H9 (cell line): ENCODE measurements at regions not wholly inside any gene's neighbourhood (a gene's known extent, or its start where the extent isn't known, plus 50 kb on each side); places are given as distances from the start of the nearest gene placed in this dataset.

ENCODE experiments used
- DNase-seq: peaks from one replicate; pipeline ENCODE4 v3.0.0-alpha.2; 2017
- H2AFZ ChIP-seq: one replicate; pipeline ENCODE4 v1.6.1; 2013; ENCODE audit warnings: mild to moderate bottlenecking, low read length, control low read depth, moderate library complexity
- H2AK5ac ChIP-seq: 2 replicates; pipeline ENCODE4 v1.6.1; 2013; ENCODE audit warnings: low read length, control low read depth, mixed read lengths; ENCODE audit not compliant: insufficient read length
- H2BK120ac ChIP-seq: one replicate; pipeline ENCODE4 v1.6.1; 2013; ENCODE audit warnings: low read depth, mild to moderate bottlenecking, low read length, control low read depth, inconsistent platforms; ENCODE audit not compliant: poor library complexity, severe bottlenecking
- H2BK12ac ChIP-seq: 2 replicates; pipeline ENCODE4 v1.6.1; 2013; ENCODE audit warnings: low read length, control low read depth, mixed read lengths, low read depth; ENCODE audit not compliant: insufficient read length
- H2BK15ac ChIP-seq: 2 replicates; pipeline ENCODE4 v1.6.1; 2013; ENCODE audit warnings: low read depth, low read length, control low read depth
- H2BK20ac ChIP-seq: one replicate; pipeline ENCODE4 v1.6.1; 2013; ENCODE audit warnings: low read depth, mild to moderate bottlenecking, low read length, control low read depth, inconsistent platforms; ENCODE audit not compliant: poor library complexity, severe bottlenecking
- H2BK5ac ChIP-seq: 2 replicates; pipeline ENCODE4 v1.6.1; 2013; ENCODE audit warnings: low read length, control low read depth, mixed read lengths; ENCODE audit not compliant: insufficient read length
- H3K14ac ChIP-seq: 2 replicates; pipeline ENCODE4 v1.6.1; 2013; ENCODE audit warnings: low read length, control low read depth; ENCODE audit not compliant: insufficient read depth
- H3K18ac ChIP-seq: 2 replicates; pipeline ENCODE4 v1.6.1; 2013; ENCODE audit warnings: low read depth, mild to moderate bottlenecking, mixed read lengths, low read length, control low read depth; ENCODE audit not compliant: insufficient read length
- H3K23ac ChIP-seq: 2 replicates; pipeline ENCODE4 v1.6.1; 2013; ENCODE audit warnings: low read length, control low read depth, mixed read lengths, low read depth; ENCODE audit not compliant: insufficient read length
- H3K23me2 ChIP-seq: 2 replicates; pipeline ENCODE4 v1.6.1; 2013; ENCODE audit warnings: low read depth, mild to moderate bottlenecking, mixed read lengths, low read length, control low read depth; ENCODE audit not compliant: insufficient read length, poor library complexity, severe bottlenecking
- H3K27ac ChIP-seq: 2 replicates; pipeline ENCODE4 v1.5.1; 2013; ENCODE audit warnings: low read length, control low read depth, mixed read lengths, low read depth; ENCODE audit not compliant: insufficient read length
- H3K27me3 ChIP-seq: 2 replicates; pipeline ENCODE4 v1.6.1; 2013; ENCODE audit warnings: low read length, control low read depth, inconsistent platforms; ENCODE audit not compliant: insufficient read depth
- H3K4ac ChIP-seq: 2 replicates; pipeline ENCODE4 v1.6.1; 2013; ENCODE audit warnings: low read depth, mild to moderate bottlenecking, control low read depth, inconsistent platforms, low read length, moderate library complexity
- H3K4me1 ChIP-seq: 2 replicates; pipeline ENCODE4 v1.6.1; 2013; ENCODE audit warnings: low read length, control low read depth, inconsistent platforms; ENCODE audit not compliant: insufficient read depth
- H3K4me2 ChIP-seq: 2 replicates; pipeline ENCODE4 v1.6.1; 2013; ENCODE audit warnings: low read length, control low read depth, mixed read lengths; ENCODE audit not compliant: insufficient read length, insufficient read depth
- H3K56ac ChIP-seq: 2 replicates; pipeline ENCODE4 v1.6.1; 2013; ENCODE audit warnings: low read depth, mild to moderate bottlenecking, mixed read lengths, low read length, control low read depth; ENCODE audit not compliant: insufficient read length
- H3K79me1 ChIP-seq: 2 replicates; pipeline ENCODE4 v1.6.1; 2013; ENCODE audit warnings: low read depth, mild to moderate bottlenecking, moderate library complexity, low read length, control low read depth, inconsistent platforms; ENCODE audit not compliant: insufficient read depth, poor library complexity, severe bottlenecking
- H3K79me2 ChIP-seq: 2 replicates; pipeline ENCODE4 v1.6.1; 2013; ENCODE audit warnings: low read length, control low read depth, inconsistent platforms; ENCODE audit not compliant: insufficient read depth
- H3K9ac ChIP-seq: 2 replicates; pipeline ENCODE4 v1.6.1; 2013; ENCODE audit warnings: low read length, control low read depth, mixed read lengths; ENCODE audit not compliant: insufficient read length; ENCODE audit errors: extremely low read depth
- H3K9me3 ChIP-seq: one replicate; pipeline ENCODE4 v1.6.1; 2013; ENCODE audit warnings: low read depth, low read length, inconsistent platforms; ENCODE audit not compliant: control insufficient read depth
- H3T11ph ChIP-seq: one replicate; pipeline ENCODE4 v1.6.1; 2013; ENCODE audit warnings: mild to moderate bottlenecking, low read length, control low read depth, inconsistent platforms
- H4K20me1 ChIP-seq: one replicate; pipeline ENCODE4 v1.6.1; 2013; ENCODE audit not compliant: control insufficient read depth, insufficient read length, insufficient read depth
- H4K5ac ChIP-seq: 2 replicates; pipeline ENCODE4 v1.6.1; 2013; ENCODE audit warnings: low read depth, mild to moderate bottlenecking, mixed read lengths, low read length, control low read depth; ENCODE audit not compliant: insufficient read length
- H4K8ac ChIP-seq: replicated peaks from 2 replicates; pipeline ENCODE4 v1.6.1; 2013; ENCODE audit warnings: low read length, control low read depth, mixed read lengths, low read depth; ENCODE audit not compliant: insufficient read length
- H4K91ac ChIP-seq: 2 replicates; pipeline ENCODE4 v1.6.1; 2013; ENCODE audit warnings: low read depth, mild to moderate bottlenecking, moderate library complexity, mixed read lengths, low read length, control low read depth; ENCODE audit not compliant: insufficient read length
- H3K27ac Mint-ChIP-seq, 3 experiments: 2 replicates in 2 of 3; 3 replicates in 1 of 3; pipeline ENCODE4 v1.8.0; 2020 to 2021; ENCODE audit warnings: mixed read lengths in 3 of 3, mild to moderate bottlenecking in 1 of 3, moderate library complexity in 1 of 3
- H3K27me3 Mint-ChIP-seq: 2 replicates; pipeline ENCODE4 v1.8.0; 2021; ENCODE audit warnings: low read depth, mild to moderate bottlenecking, moderate library complexity, mixed read lengths
- H3K36me3 Mint-ChIP-seq, 3 experiments: 2 replicates in 2 of 3; 3 replicates in 1 of 3; pipeline ENCODE4 v1.8.0; 2020 to 2021; ENCODE audit warnings: low read depth in 3 of 3, mixed read lengths in 3 of 3; ENCODE audit not compliant: insufficient read depth in 1 of 3
- H3K4me1 Mint-ChIP-seq, 2 experiments: 2 replicates each; pipeline ENCODE4 v1.8.0; 2020; ENCODE audit warnings: mixed read lengths in 2 of 2
- H3K4me3 Mint-ChIP-seq, 2 experiments: 2 replicates in 1 of 2; 3 replicates in 1 of 2; pipeline ENCODE4 v1.8.0; 2020 to 2021; ENCODE audit warnings: mild to moderate bottlenecking in 2 of 2, mixed read lengths in 2 of 2, moderate library complexity in 1 of 2
- H3K9me3 Mint-ChIP-seq, 2 experiments: 2 replicates in 1 of 2; 3 replicates in 1 of 2; pipeline ENCODE4 v1.8.0; 2020; ENCODE audit warnings: mild to moderate bottlenecking in 2 of 2, mixed read lengths in 2 of 2, moderate library complexity in 1 of 2
- WGBS: extraction: QIAGEN DNeasy Blood & Tissue Kit; methylation state at CpG from one replicate; pipeline ENCODE4 v1.1.7; 2013; ENCODE audit warnings: missing lambda C conversion rate, low lambda C conversion rate, mixed read lengths; ENCODE audit not compliant: insufficient read length; ENCODE audit errors: extremely low coverage; 5-methylcytosine and 5-hydroxymethylcytosine counted together
- TF ChIP-seq, protein P1 (sequence below): fragments of 200-600 bp; sonication (generic); conservative IDR thresholded peaks from 3 replicates; pipeline ENCODE4 v1.8.0; 2021; ENCODE audit warnings: antibody characterized with exemption, mild to moderate bottlenecking

DNA sequence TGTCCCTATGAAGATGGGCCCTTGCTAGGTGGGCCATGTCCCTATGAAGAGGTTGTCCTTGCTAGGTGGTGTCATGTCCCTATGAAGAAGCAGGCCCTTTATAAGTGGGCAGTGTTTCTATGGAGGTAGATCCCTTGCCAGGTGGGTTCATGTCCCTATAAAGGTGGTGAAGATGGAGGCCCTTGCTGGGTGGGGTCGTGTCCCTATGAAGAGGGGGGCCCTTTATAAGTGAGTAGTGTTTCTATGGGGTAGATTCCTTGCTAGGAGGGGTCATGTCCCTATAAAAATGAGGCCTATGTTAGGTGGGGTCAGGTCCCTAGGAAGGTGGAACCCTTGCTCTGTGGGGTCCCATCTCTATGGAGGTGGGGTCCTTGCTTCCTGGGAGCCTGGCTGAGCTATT is 283.4 kb upstream of the IRX2 start:
- Histone ChIP-seq H2BK12ac (no peak overlapping the region), H3K27ac (no peak overlapping the region)

More for the DNA sequence above, 283.4 kb upstream of the IRX2 start:
- no CpG with 5 or more reads among the region's 1 CpG for WGBS
- no peaks in the 10 kb centered on the region for H3K23me2 ChIP-seq
- no peak overlapping the region for H3K9ac ChIP-seq
- Mint-ChIP-seq H3K27me3 (no peaks in the 10 kb centered on the region; the same call in 1 of the 2 replicates), H3K36me3 (no peaks in the 10 kb centered on the region), H3K9me3 (no peaks in the 10 kb centered on the region), H3K4me1 (peaks cover 16 to 17% of the 10 kb centered on the region in 2 experiments), H3K4me3 (no peak overlapping the region), H3K27ac (no peak overlapping the region)
- no peak overlapping the region for H2AK5ac ChIP-seq
- no peak overlapping the region for H3K18ac ChIP-seq
- H3K79me1 ChIP-seq: no peaks in the 10 kb centered on the region
- no peaks in the 10 kb centered on the region for H4K20me1 ChIP-seq
- no peak overlapping the region for H2AFZ ChIP-seq
- no peaks in the 10 kb centered on the region for H3K27me3 ChIP-seq
- no peak overlapping the region for H2BK20ac ChIP-seq
- TF ChIP-seq, protein P1, sequence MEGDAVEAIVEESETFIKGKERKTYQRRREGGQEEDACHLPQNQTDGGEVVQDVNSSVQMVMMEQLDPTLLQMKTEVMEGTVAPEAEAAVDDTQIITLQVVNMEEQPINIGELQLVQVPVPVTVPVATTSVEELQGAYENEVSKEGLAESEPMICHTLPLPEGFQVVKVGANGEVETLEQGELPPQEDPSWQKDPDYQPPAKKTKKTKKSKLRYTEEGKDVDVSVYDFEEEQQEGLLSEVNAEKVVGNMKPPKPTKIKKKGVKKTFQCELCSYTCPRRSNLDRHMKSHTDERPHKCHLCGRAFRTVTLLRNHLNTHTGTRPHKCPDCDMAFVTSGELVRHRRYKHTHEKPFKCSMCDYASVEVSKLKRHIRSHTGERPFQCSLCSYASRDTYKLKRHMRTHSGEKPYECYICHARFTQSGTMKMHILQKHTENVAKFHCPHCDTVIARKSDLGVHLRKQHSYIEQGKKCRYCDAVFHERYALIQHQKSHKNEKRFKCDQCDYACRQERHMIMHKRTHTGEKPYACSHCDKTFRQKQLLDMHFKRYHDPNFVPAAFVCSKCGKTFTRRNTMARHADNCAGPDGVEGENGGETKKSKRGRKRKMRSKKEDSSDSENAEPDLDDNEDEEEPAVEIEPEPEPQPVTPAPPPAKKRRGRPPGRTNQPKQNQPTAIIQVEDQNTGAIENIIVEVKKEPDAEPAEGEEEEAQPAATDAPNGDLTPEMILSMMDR: no peak
- no peak overlapping the region for H4K5ac ChIP-seq
- H4K91ac ChIP-seq: no peak overlapping the region
- no peak overlapping the region for H4K8ac ChIP-seq
- H3T11ph ChIP-seq: no peak overlapping the region
- no peak overlapping the region for H3K4me2 ChIP-seq
- no peak overlapping the region for H2BK120ac ChIP-seq
- no peak overlapping the region for H3K14ac ChIP-seq
- H2BK5ac ChIP-seq: no peak overlapping the region
- H3K23ac ChIP-seq: no peak overlapping the region
- no peak overlapping the region for H2BK15ac ChIP-seq
- H3K79me2 ChIP-seq: no peaks in the 10 kb centered on the region
- no peak overlapping the region for H3K56ac ChIP-seq
- no peaks in the 10 kb centered on the region for H3K4me1 ChIP-seq
- H3K9me3 ChIP-seq: no peaks in the 10 kb centered on the region
- no peak for DNase-seq
- no peak overlapping the region for H3K4ac ChIP-seq
